Breast epithelium (tissue), 4 donors: ENCODE measurements at regions not wholly inside any gene's neighbourhood (a gene's known extent, or its start where the extent isn't known, plus 50 kb on each side); places are given as distances from the start of the nearest gene placed in this dataset.
A peak's percentile ranks its signal among the peaks of the same experiment; 100 is the strongest.

Source experiments
- DNase-seq, 2 donors: peaks; one replicate each; pipeline ENCODE4 v3.0.0-alpha.2; 2019; ENCODE audit warnings: low spot score in 2 of 2
- H3K27ac ChIP-seq, 2 donors: fragments of 200-600 bp; sonication (generic) in 1 of 2; one replicate each; pipeline ENCODE4 v1.5.1; 2016 to 2019; ENCODE audit warnings: mild to moderate bottlenecking in 1 of 2
- H3K27me3 ChIP-seq, 2 donors: fragments of 200-600 bp; sonication (generic) in 1 of 2; one replicate each; pipeline versions ENCODE4 v1.5.1 to v1.6.0; 2017 to 2019; ENCODE audit warnings: control low read depth in 1 of 2, mild to moderate bottlenecking in 1 of 2
- H3K36me3 ChIP-seq: fragments of 200-600 bp; one replicate; pipeline ENCODE4 v1.5.1; 2019
- H3K4me1 ChIP-seq, 2 donors: fragments of 200-600 bp; sonication (generic); one replicate each; pipeline ENCODE4 v1.5.1; 2016 to 2019; ENCODE audit warnings: control low read depth in 1 of 2
- H3K4me3 ChIP-seq, 3 donors: fragments of 200-600 bp; sonication (generic); 1 replicate in 2 of 3; 2 replicates in 1 of 3; pipeline ENCODE4 v1.5.1; 2016 to 2019; ENCODE audit warnings: mild to moderate bottlenecking in 3 of 3, moderate library complexity in 2 of 3
- H3K9me3 ChIP-seq, 2 donors: fragments of 200-600 bp; sonication (generic) in 1 of 2; one replicate each; pipeline ENCODE4 v1.5.1; 2016 to 2019; ENCODE audit warnings: control low read depth in 1 of 2
- CTCF ChIP-seq, 3 donors: fragments of 450-650 bp; IDR thresholded peaks; one replicate each; pipeline ENCODE4 v1.5.1; 2016 to 2017; ENCODE audit warnings: antibody characterized with exemption in 3 of 3, mild to moderate bottlenecking in 3 of 3, moderate library complexity in 3 of 3
- POLR2A ChIP-seq: fragments of 450-650 bp; IDR thresholded peaks from one replicate; pipeline ENCODE4 v1.6.1; 2016; ENCODE audit warnings: antibody characterized with exemption, mild to moderate bottlenecking, moderate library complexity
- POLR2AphosphoS5 ChIP-seq, 3 donors: sonication (generic); formaldehyde crosslinking; IDR thresholded peaks; one replicate each; pipeline ENCODE4 v1.6.1; 2017; ENCODE audit warnings: antibody characterized with exemption in 3 of 3
- intact Hi-C: fragments of 100-400 bp; cut with DNase I; formaldehyde crosslinking; loops from one replicate; pipeline ENCODE4 v1.15.1; 2023; ENCODE audit warnings: low total_unique reads

- TF ChIP-seq CTCF (IDR thresholded peaks at IDR 0.05) (no peak), POLR2AphosphoS5 (IDR thresholded peaks at IDR 0.05) (no peak), POLR2A (no peak)
- intact Hi-C loops, result no loop called here
- no peaks in the 10 kb centered on the region for H3K9me3 ChIP-seq
- no peak overlapping the region for H3K4me3 ChIP-seq
- no peak overlapping the region for H3K27ac ChIP-seq
- no peak for DNase-seq
- no peaks in the 10 kb centered on the region for H3K4me1 ChIP-seq
- H3K27me3 ChIP-seq, result no peaks in the 10 kb centered on the region
- H3K36me3 ChIP-seq, result no peaks in the 10 kb centered on the region
Measured at GRCh38 chr6:9254251-9254650, 818.9 kb upstream of the SLC35B3 start.

- DNase-seq, result no peak
- H3K27ac ChIP-seq, result no peak overlapping the region
- intact Hi-C loops, result no loop called here
- H3K36me3 ChIP-seq, result no peaks in the 10 kb centered on the region
- H3K4me1 ChIP-seq, result no peaks in the 10 kb centered on the region
- H3K9me3 ChIP-seq, result no peaks in the 10 kb centered on the region
- H3K4me3 ChIP-seq, result no peak overlapping the region
- no peak for TF ChIP-seq CTCF (IDR thresholded peaks at IDR 0.05)
- no peak for TF ChIP-seq POLR2AphosphoS5 (IDR thresholded peaks at IDR 0.05)
- TF ChIP-seq POLR2A, result no peak
- no peaks in the 10 kb centered on the region for H3K27me3 ChIP-seq
Measured at GRCh38 chr6:9252799-9253198, 817.5 kb upstream of the SLC35B3 start.

- intact Hi-C loops, result no loop called here
- peak; percentile 48 to 61 for DNase-seq
- no peaks in the 10 kb centered on the region for H3K27me3 ChIP-seq
Measured at GRCh38 chr6:9250852-9251251, 815.5 kb upstream of the SLC35B3 start.

DNA sequence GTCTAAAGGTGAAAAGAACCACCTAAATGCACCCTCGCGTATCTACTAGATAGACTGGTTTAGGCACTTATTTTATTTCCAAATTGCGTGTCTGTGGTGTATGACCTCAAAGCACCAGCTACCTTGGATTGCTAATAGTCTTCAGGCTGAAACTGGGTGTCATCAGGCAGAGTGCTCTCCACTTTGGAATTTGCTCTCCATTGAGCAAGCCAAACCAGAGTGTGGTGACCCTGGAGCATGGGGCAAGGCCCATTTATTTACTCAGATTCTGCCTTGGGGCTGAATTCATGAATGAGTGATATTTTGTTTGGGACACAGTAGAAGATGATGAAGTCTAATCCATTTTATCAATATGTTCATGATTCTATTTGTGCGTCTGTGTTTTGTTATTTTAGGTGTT is 812.8 kb upstream of the SLC35B3 start:
- DNase-seq, result no peak
- Histone ChIP-seq H3K36me3 (no peaks in the 10 kb centered on the region), H3K9me3 (no peaks in the 10 kb centered on the region), H3K27me3 (no peaks in the 10 kb centered on the region), H3K27ac (no peak overlapping the region), H3K4me1 (no peaks in the 10 kb centered on the region), H3K4me3 (no peak overlapping the region)
- intact Hi-C loops, result no loop called here
- no peak for TF ChIP-seq POLR2AphosphoS5 (IDR thresholded peaks at IDR 0.05)
- no peak for TF ChIP-seq POLR2A
- TF ChIP-seq CTCF (IDR thresholded peaks at IDR 0.05), result no peak

More at GRCh38 chr6:9250852-9251251, 815.5 kb upstream of the SLC35B3 start:
- no peak overlapping the region for H3K27ac ChIP-seq
- no peaks in the 10 kb centered on the region for H3K36me3 ChIP-seq
- no peaks in the 10 kb centered on the region for H3K9me3 ChIP-seq
- H3K4me1 ChIP-seq, result no peaks in the 10 kb centered on the region
- TF ChIP-seq POLR2A (no peak), CTCF (IDR thresholded peaks at IDR 0.05) (peak in 2 of 3 donors; percentile 46 to 52), POLR2AphosphoS5 (IDR thresholded peaks at IDR 0.05) (peak in 1 of 3 donors; percentile 45)
- no peak overlapping the region for H3K4me3 ChIP-seq

- Histone ChIP-seq H3K4me3 (no peak overlapping the region), H3K9me3 (no peaks in the 10 kb centered on the region), H3K36me3 (no peaks in the 10 kb centered on the region), H3K27ac (no peak overlapping the region), H3K4me1 (no peaks in the 10 kb centered on the region), H3K27me3 (no peaks in the 10 kb centered on the region)
- TF ChIP-seq POLR2A (no peak), CTCF (IDR thresholded peaks at IDR 0.05) (no peak), POLR2AphosphoS5 (IDR thresholded peaks at IDR 0.05) (no peak)
- DNase-seq, result no peak
- intact Hi-C loops, result no loop called here
Measured at GRCh38 chr6:9240861-9241260, 805.5 kb upstream of the SLC35B3 start.
